Left kidney (tissue), 1 donor: ENCODE measurements at regions not wholly inside any gene's neighbourhood (a gene's known extent, or its start where the extent isn't known, plus 50 kb on each side); places are given as distances from the start of the nearest gene placed in this dataset.
"Not testable (repeated sequence)": the region's sequence is repeated elsewhere in the genome, so short reads cannot be mapped to it uniquely, and the experiment has no call there.

ENCODE experiments used
- DNase-seq: peaks from one replicate; pipeline ENCODE4 v3.0.0-alpha.2; 2013

DNA sequence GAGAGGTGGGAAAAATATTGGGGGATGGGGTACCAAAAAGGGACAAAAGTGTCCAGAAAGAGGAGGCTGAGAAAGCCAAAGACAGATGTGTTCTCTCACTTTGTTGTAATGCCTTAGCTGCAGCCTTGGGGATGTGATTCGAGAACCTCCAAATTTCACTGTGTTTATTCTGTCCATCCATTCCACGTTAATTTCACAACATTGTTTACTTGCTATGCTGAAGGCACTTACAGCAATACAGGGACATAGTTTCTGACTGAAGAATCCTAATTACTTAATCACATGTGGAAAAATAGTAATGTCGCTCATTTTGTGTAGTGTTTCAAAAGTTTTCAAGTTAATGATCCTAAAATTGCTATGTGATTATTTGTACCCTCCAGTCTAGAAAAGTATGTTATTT is 146.2 kb upstream of the SLC38A2 start:
- DNase-seq: no peak

DNA sequence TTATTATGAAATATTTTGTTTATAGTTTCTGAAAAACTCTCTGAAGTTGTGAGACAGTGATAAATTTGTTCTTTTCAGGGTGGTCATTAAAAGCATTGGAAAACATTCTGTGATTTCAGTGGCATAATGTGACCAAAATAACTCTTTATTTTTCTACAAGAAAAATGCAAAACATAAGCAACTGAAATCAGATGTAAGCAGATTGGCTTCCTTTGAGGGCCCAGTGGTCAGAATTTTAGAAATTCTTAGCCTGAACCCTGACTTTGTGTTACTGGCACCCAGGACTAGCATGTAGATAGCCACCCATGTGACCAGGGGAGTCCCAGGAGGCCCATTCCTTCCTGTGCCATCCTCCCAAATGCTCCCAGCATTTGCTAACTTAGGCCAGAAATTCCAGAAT is 145.6 kb upstream of the SLC38A2 start:
- no peak for DNase-seq

DNA sequence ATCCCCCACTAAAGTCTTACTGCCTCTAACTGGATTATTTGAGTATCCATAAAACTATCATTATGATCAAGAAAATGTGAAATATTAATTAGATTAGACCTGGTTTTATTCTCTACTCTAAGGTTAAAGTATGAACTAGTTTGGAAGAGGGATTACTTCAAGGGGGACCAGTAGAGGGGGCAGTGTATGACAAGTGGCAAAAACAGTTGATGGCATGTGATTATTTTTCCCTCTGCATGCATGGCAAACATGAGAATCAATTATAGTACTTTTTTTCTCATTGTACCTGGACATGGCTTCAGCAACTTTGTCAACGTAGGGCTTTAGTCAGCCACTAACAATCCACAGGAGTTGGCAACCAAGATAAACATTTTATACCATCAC is 145.0 kb upstream of the SLC38A2 start:
- no peak for DNase-seq

DNA sequence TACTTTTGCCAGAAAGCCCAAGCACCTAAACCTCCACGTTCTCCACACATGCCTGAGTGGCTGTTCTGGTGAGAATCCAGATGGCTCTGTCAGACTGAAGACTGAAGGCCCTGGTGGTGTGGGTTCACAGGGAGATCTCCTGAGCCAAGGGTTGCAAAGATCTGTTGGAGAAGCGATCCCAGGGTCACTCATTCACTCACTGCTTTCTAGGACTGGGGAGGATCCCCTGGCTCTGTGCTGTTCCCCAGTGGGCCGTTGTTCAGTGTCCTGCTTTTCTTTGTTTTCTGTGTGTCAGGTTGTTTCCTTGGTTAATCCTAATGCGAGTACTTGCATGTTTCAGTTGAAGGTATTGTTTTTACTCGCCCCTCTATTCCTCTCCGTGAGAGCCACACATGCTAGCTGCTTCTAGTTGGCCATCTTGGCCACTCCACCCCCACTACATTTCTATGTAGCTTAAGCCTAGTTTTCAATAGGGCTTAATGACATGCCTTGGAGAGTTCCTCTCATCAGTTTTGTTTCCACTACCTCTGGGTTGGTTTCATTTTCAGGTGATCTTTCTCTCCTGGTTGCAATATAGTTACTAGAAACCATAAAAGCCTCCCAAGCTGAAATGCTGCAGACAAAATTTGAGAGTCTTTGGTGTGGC is 144.5 kb upstream of the SLC38A2 start:
- no peak for DNase-seq

DNA sequence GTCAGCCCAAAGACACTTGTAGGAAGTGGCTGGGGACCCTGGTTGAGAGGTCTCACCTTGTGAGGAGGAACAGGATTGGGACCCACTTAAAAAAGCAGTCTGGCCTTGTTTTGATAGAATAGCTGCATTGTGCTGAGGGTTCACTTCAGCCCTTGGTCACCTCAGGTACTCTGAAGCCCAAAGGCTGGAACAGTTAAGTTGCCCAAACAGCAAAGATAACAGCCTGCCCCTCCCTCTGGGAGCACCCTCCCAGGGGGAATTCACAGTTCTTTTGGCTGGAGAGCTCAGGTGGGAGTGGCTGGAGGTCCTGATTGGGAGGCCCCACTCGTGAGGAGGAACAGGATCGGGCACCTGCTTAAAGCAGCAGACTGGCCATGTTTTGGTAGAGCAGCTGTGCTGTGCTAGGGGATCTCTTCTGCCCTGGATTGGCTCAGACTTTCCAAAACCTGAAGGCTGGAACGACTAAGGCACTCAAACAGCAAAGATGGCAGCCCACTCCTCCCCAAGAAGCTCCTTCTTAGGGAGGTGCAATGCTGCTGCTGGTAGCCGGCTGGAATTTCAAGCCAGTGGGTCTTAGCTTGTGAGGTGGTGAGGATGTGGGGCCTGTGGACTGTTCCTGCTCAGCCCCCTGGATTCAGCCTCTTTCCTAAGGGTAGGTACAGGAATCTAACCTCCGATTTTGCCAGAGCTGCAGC is 143.8 kb upstream of the SLC38A2 start:
- DNase-seq: no peak

DNA sequence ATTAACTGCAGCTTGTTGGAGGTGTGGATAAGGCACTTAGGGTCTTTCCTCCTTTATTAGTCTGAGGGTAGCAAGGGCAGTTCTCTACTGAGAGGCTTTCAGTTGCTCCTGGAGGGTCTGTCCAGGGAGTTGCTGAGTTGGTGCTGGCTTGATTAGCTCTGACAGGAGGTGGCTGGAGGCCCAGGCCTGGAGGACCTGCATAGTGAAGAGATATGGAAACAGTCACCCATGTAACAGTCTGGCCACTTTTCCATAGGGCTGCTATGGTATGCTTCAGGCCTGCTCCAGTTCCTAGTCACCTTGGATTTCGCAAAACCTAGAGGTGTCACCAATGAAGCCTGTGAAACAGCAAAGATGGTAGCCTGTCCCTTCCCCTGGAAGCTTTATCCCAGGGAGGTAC is 143.3 kb upstream of the SLC38A2 start:
- DNase-seq: no peak

DNA sequence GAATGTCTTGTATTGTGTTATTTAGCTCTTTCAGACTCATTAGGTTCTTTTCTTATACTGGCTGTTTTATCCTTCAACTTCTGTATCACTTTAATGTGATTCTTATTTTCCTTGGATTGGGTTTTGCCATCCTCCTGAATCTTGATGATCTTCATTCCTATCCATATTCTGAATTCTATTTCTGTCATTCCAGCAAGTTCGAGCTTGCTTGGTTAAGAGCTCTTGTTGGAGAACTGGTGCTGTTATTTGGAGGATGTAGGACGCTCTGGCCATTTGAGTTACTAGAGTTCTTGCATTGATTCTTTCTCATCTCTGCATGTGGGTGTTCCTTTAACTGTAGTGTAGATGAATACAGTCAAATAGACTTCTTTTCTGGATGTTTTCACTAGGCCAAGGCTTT is 142.3 kb upstream of the SLC38A2 start:
- no peak for DNase-seq

DNA sequence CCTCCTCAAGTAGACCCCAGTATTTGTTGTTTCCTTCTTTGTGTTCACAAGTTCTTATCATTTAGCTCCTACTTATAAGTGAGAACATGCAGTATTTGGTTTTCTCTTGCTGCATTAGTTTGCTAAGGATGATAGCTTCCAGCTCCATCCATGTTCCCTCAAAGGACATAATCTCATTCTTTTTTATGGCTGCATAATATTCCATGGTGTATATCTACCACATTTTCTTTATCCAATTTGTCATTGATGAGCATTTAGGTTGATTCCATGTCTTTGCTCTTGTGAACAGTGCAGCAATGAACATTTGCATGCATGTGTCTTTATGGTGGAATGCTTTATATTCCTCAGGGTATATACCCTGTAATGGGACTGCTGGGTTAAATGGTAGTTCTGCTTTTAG is 137.7 kb upstream of the SLC38A2 start:
- not testable (repeated sequence) for DNase-seq

DNA sequence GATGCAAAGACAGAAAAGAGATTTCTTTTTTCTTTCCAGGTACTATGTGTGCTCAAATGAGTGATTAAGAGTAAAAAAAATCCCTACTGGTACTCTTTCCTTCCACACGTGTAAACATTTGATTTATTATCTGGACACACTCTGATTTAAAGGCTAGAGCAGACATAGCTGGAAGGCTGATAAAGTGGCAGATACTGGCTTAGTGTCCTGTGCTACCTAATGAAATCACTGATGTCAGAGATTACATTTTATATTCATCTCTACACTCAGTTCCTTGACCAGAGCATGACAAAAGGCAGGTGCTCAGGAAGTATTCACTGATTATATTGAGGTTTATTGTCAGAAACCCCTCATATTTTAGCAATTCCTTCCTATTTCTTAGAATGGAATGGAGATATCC is 136.6 kb upstream of the SLC38A2 start:
- no peak for DNase-seq

DNA sequence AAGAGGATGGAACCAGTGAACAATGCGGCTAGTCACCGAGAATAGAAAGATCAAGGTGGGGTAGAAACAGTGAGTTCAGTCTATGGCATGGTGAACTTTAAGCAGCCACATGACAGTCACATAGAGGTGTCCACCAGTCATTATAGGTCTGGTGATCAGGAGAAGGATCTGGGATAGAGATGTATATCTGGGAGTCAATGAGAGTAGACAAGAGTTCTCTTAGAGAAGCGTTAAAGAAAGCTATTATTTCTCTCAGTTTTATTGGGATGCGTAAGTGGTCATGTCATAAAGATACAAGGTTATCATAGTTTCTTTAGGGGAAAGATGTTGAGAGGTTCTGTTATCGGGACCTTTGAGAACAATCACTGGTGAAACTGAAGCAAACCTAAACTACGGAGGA is 136.1 kb upstream of the SLC38A2 start:
- no peak for DNase-seq

DNA sequence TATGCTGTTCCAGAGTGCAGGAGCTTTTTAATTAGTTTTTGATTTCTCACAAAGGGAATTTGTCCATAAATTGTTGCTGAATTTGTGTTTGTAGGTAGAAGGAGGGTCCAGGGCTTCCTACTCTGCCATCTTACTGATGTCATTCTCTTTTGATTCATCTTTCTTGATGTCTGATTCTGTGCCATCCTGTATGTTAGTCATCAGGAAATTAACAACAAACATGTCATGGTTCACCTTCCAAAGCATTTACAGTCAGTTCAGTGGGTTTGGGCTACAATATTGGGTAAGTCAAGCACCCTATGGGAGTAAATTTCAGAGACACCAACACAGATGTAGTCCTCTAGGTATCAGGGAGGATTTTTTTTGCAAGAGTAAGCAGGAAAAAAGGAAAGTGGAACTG is 135.2 kb upstream of the SLC38A2 start:
- DNase-seq: no peak

DNA sequence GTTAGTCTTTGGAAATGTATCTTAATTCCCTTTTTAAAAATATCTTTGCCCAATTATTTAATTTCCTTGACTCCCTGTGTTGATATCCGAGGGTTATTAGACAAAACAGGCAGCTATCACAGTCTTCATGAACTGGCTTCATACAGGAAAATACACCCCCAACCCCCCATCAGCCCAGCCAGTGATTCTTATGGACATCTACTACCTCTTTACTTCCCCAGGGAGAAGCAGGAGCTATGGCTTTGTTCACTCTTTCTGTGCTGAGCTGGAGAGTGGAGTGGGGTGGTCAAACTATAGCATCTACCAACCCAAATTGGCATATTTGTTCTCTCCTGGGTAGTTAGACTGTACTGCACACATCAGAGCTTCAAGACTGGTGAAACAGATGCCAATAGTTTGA is 134.4 kb upstream of the SLC38A2 start:
- DNase-seq: no peak

DNA sequence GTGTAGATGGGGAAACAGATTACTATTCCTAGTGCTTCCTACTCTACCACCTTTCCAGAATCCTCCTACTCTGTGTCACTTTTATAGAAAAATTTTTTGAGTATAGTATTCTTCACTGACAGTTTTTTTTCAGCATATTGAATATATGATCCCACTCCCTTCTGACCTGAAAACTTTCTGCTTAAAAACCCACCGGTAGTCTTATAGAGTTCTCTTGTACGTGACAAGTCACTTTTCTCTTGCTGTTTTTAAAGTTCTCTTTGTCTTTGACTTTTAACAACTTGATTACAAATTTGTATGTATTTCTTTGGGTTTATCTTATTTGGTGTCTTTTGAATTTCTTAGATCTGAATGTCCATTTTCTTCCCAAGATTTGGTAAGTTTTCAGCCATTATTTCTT is 133.6 kb upstream of the SLC38A2 start:
- DNase-seq: no peak

DNA sequence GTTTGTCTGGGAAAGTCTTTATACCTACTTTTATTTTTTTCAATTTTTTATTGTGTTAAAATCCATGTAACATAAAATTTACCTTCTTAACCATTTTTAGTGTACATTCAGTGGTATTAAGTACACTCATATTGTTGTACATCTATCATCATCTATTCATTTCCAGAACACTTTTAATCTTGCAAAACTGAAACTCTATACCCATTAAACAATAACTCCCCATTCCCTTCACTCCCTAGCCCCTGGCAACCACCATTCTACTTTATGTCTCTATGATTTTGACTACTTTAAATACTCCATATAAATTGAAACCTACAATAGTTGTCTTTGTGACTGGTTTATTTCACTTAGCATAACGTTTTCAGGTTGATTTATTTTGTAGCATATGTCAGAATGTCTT is 131.9 kb upstream of the SLC38A2 start:
- DNase-seq: no peak

DNA sequence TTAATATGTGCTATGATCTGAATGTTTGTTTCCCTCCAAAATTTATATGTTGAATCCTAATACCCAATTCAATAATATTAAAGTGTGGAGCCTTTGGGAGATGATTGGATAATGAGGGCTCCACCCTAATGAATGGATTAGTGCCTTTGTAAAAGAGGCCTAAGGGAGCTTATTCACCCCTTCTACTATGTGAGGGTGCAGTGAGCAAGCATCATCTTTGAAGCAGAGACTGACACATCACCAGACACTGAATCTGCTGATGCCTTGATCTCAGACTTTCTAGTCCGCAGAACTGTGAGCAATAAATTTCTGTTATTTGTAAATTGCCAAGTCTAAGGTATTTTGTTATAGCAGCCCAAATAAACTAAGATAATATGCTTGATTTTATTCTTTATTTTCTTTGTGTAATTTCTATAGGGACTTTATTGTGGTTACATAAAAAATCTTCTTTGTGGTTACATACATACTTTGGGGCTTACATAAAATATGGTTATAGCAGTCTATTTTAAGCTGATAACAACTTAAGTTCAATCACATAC is 131.1 kb upstream of the SLC38A2 start:
- no peak for DNase-seq

DNA sequence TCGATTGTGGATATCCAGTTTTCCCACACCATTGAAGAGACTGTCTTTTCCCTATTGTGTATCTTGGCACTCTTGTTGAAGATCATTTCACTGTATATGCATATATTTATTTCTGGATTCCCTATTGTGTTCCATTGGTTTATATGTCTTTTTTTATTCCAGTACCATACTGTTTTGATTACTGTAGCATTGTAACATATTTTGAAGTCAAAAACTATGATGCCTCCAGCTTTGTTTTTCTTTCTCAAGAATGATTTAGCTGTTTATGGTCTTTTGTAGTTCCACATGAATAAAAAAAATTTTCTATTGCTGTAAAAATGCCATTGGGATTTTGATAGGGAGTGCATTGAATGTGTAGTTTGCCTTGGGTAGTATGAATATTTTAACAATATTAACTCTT is 128.1 kb upstream of the SLC38A2 start:
- no peak for DNase-seq

DNA sequence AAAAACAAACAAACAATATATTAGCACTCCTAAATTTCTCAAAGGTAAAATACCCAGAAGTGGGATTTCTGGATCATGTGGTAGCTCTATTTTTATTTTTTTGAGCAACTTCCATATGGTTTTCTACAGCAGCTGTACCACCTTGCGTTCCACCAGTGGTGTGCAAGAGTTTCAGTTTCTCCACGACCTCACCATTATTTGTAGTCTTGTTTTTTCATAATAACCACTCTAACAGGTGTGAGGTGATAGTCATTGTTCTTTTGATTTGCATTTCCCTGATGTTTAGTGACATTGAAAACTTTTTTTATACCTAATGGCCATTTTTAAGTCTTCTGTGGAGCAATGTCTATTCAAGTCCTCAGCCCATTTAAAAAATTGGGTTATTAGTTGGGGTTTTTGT is 127.3 kb upstream of the SLC38A2 start:
- no peak for DNase-seq

DNA sequence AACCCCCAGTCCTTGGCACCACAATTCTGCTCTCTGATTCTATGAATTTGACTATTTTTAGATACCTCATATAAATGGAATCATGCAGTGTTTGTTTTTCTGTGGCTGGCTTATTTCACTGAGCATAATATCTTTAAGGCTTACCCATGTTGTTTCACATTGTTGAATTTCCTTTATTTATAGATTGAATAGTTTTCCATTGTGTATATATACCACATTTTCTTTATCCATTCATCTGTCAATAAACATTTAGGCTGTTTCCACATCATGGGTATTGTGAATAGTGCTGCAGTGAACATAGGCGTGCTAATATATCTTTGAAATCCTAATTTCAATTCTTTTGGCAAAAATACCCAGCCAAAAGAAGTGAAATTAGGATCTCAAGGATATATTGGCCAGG is 126.7 kb upstream of the SLC38A2 start:
- no peak for DNase-seq

DNA sequence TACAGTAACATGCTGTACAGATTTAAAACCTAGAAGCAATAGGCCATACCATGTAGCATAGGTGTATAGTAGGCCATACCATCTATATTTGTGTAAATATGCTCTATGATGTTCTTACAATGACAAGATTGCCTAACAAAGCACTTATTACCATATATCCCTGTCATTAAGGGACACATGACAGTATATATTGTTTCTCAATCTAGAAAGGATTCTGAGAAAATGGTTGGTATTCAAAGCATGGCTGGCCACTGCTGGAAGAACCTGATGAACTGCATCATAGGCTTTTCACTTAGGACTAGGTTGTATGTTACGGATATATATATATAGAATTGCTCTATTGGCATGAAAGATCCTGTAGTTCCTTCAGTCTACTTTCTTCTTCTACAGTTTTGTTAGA is 125.2 kb upstream of the SLC38A2 start:
- no peak for DNase-seq

DNA sequence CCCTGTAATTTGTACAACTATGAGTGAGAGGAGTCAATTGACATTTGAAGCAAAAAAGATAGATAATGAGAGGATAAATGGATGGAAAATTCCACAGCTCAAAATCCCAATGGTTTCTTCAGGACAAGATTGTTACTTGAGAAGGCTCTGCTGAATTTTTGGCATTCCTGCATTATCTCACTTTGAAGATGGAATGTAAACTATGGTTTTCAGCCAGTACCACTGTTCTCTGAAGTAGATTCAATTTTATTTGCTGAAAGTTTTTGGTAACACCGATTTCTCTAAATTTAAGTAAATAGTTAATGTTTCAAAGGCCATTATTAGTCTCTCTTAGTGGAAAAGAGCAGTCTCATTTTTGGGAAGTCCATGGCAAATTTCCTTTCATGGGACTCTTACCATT is 121.9 kb upstream of the SLC38A2 start:
- no peak for DNase-seq

DNA sequence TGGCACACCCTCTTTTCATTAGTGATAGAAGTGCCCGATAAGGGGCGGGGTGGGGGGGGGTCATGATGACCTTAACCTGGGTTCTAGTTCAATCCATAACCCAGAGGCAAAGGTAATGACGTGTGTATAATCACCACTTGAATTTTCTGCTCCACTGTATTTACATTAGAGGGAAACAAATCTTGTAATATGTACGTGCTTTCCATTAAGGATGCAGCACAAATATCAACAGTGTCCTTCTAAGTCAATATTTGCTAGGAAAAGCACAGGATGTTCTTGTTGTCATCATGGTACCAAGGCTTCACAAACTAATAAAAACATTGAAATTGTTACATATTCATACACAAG is 121.2 kb upstream of the SLC38A2 start:
- DNase-seq: no peak

DNA sequence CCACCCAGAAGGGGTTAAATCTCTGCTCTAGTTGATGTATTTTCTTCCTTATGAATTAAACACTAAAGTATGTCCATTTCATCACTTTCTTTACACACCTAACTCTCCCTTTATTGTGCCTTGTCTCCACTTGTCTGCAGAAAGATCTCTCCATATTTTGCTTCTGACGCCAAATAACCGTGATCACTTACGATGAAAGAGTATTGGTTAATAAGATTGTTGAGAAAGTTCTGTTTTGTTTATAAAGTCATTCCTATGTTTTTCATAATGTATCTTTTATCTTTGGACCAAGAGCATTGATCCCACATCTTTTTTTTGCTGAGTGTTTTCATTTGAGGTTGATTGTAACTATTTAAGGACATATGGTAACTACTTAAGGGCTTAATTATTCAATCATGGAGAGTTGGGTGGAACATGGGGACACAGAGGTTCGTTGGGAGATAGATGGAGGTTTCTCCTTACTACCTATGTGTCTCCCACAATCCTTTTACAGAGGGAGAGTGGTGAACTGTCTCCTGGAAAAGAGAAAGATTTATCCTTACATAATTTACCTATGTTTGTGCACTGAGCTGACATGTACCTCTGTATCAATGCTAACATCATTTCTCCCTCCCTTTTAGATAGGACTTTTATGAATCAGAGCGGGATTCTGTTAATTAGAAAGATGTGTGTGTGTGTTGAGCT is 120.7 kb upstream of the SLC38A2 start:
- no peak for DNase-seq

DNA sequence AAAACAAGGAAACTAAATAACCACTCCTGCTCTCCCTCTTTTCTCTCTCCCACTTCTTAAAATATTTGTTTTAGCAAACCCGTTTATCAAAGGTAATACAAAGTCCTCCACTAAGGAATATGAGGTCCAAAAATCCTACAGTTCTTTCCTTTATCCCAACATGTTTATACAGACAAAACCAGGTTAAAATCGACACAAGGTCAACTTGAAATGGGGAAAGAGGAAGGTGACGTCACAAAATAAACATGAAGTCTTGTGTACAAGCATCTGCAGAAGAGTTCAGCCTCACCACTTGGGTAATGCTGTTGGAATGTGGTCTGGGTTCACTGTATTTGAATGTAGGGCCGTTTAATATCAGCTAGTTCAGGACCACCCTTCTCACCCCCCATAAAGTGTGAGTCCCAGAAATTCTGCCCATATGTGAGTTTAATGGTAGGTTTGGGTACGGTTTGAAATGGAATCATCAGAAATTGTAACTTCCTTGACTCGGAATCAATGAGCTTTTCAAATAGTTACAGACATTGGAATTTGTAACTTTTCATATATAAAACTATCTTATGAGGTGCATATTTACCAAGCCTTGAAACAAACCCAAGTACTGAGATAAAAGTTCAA is 120.0 kb upstream of the SLC38A2 start:
- DNase-seq: no peak
